ENCODE measurements at regions not wholly inside any gene's neighbourhood (a gene's known extent, or its start where the extent isn't known, plus 50 kb on each side); places are given as distances from the start of the nearest gene placed in this dataset.

DNA sequence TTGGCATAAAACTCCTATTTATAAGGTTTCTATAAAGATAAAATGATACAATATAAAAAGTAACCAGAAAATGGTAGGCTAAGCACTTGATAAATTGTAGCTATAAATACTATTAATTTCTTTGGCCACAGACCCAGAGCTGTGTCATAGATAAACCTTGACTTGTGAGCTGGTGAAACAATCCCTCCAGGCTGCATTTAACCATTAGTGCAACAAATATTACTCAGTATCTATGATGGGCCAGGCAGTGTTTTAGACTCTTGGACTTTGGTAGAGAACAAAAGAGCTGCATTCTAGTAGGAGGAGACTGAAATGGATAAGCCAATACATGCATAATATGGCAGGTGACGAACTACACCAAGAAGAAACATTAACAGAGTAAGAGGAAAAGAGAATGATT is 178.1 kb downstream of the BTG1 start:
- no peak for DNase-seq (ENCODE audit: extremely low spot score in 2 of 2)
- H3K27ac ChIP-seq: no peak overlapping the region
- no peaks in the 10 kb centered on the region for H3K9me3 ChIP-seq
- H3K4me1 ChIP-seq: no peaks in the 10 kb centered on the region
- H3K27me3 ChIP-seq: no peaks in the 10 kb centered on the region
- H3K4me3 ChIP-seq: no peak overlapping the region
- no peaks in the 10 kb centered on the region for H3K36me3 ChIP-seq
- TF ChIP-seq, protein P1, sequence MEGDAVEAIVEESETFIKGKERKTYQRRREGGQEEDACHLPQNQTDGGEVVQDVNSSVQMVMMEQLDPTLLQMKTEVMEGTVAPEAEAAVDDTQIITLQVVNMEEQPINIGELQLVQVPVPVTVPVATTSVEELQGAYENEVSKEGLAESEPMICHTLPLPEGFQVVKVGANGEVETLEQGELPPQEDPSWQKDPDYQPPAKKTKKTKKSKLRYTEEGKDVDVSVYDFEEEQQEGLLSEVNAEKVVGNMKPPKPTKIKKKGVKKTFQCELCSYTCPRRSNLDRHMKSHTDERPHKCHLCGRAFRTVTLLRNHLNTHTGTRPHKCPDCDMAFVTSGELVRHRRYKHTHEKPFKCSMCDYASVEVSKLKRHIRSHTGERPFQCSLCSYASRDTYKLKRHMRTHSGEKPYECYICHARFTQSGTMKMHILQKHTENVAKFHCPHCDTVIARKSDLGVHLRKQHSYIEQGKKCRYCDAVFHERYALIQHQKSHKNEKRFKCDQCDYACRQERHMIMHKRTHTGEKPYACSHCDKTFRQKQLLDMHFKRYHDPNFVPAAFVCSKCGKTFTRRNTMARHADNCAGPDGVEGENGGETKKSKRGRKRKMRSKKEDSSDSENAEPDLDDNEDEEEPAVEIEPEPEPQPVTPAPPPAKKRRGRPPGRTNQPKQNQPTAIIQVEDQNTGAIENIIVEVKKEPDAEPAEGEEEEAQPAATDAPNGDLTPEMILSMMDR (IDR thresholded peaks at IDR 0.05): no peak
- TF ChIP-seq POLR2A (IDR thresholded peaks at IDR 0.05) (no peak), POLR2AphosphoS5 (IDR thresholded peaks at IDR 0.05; ENCODE audit: insufficient read depth in 1 of 2, low read depth in 1 of 2) (no peak)
- intact Hi-C loops (cut with DNase I): no loop called here

DNA sequence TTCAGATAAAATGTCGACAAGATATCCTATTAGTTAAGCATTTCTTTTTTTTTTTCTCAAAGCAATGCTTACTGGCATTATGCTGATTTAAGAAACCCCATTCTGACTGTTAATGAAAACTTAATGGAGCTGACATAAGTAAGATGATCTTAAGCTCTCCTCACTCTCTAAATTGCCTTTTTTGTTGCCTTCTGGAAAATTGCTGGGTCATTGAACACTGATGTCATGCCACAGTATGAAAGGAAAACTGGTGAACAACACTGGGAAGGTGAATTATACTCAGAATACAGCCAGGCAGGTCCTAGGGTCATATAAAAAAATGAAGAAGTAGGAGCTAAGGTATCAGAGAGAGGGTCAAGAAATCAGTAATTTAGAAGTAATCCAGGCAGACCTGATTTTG is 179.9 kb downstream of the BTG1 start:
- no peaks in the 10 kb centered on the region for H3K27me3 ChIP-seq
- no peaks in the 10 kb centered on the region for H3K9me3 ChIP-seq
- intact Hi-C loops (cut with DNase I): no loop called here
- peaks cover 6% of the 10 kb centered on the region for H3K4me1 ChIP-seq
- no peak overlapping the region for H3K27ac ChIP-seq
- no peak overlapping the region for H3K4me3 ChIP-seq
- no peak for DNase-seq (ENCODE audit: extremely low spot score in 2 of 2)
- TF ChIP-seq, protein P1 (IDR thresholded peaks at IDR 0.05): no peak
- no peak for TF ChIP-seq POLR2AphosphoS5 (IDR thresholded peaks at IDR 0.05; ENCODE audit: insufficient read depth in 1 of 2, low read depth in 1 of 2)
- TF ChIP-seq POLR2A (IDR thresholded peaks at IDR 0.05): no peak
- H3K36me3 ChIP-seq: no peaks in the 10 kb centered on the region

DNA sequence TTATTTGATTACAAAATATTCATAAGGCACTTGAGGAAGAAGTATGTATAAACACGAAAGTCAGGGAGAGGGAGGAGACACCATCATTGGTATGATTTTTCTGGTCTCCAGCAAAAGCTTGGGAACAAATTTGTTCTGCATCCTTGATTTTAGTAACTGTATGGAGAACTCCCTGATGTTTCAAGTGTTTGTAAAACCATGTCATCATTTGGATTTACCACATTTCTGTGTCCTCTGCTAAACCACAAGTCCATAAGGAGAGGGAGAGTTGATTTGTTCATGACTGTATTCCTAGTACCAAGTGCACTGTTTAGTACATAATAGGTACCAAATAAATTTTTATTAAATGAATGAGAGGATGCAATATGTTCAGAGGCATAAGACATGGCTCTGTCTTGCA is 181.1 kb downstream of the BTG1 start:
- Histone ChIP-seq H3K9me3 (no peaks in the 10 kb centered on the region), H3K4me1 (peaks cover 6% of the 10 kb centered on the region), H3K4me3 (no peak overlapping the region), H3K27me3 (no peaks in the 10 kb centered on the region), H3K36me3 (no peaks in the 10 kb centered on the region), H3K27ac (no peak overlapping the region)
- intact Hi-C loops (cut with DNase I): no loop called here
- no peak for TF ChIP-seq POLR2A (IDR thresholded peaks at IDR 0.05)
- no peak for DNase-seq (ENCODE audit: extremely low spot score in 2 of 2)

DNA sequence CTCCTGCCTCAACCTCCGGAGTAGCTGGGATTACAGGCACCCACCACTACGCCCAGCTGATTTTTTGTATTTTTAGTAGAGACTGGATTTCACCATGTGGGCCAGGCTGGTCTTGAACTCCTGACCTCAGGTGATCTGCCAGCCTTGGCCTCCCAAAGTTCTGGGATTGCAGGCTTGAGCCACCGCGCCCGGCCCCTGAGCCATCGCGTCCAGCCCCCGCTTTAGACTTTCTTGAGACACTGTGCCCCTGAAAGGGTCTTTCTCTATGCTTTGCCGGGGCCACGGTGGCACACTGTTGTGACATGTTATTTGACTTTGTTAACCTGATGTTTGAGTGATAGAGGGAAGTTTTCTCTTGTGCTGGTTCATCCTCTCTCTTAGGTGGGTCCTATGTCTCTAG is 186.4 kb downstream of the BTG1 start:
- DNase-seq (ENCODE audit: extremely low spot score in 2 of 2): no peak
- TF ChIP-seq POLR2AphosphoS5 (IDR thresholded peaks at IDR 0.05; ENCODE audit: insufficient read depth in 1 of 2, low read depth in 1 of 2): no peak
- TF ChIP-seq, protein P1 (IDR thresholded peaks at IDR 0.05): no peak
- TF ChIP-seq POLR2A (IDR thresholded peaks at IDR 0.05): no peak
- H3K9me3 ChIP-seq: no peaks in the 10 kb centered on the region
- H3K36me3 ChIP-seq: no peaks in the 10 kb centered on the region
- H3K4me1 ChIP-seq: peaks cover 11% of the 10 kb centered on the region
- no peak overlapping the region for H3K27ac ChIP-seq
- intact Hi-C loops (cut with DNase I): no loop called here
- H3K27me3 ChIP-seq: no peaks in the 10 kb centered on the region
- H3K4me3 ChIP-seq: no peak overlapping the region

DNA sequence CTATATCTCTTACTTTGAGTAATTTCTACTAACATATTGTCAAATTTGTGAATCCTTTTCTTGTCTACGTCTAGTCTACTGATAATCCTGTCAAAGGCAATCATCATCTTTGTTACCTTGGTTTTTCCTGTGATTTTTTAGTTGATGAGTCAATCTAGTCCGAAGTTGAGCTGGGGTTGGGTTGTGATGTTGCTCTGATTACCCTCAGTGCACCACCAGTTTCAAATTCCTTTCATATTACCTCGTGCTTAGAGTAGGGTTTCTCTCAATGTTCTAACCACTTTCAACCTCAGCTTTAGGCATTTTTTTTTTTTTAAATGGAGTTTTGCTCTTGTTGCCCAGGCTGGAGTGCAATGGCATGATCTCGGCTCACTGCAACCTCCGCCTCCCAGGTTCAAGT is 186.8 kb downstream of the BTG1 start:
- Histone ChIP-seq H3K27me3 (no peaks in the 10 kb centered on the region), H3K36me3 (no peaks in the 10 kb centered on the region), H3K27ac (no peak overlapping the region), H3K4me3 (no peak overlapping the region), H3K4me1 (peaks cover 11% of the 10 kb centered on the region), H3K9me3 (no peaks in the 10 kb centered on the region)
- TF ChIP-seq, protein P1 (IDR thresholded peaks at IDR 0.05): no peak
- no peak for TF ChIP-seq POLR2A (IDR thresholded peaks at IDR 0.05)
- TF ChIP-seq POLR2AphosphoS5 (IDR thresholded peaks at IDR 0.05; ENCODE audit: insufficient read depth in 1 of 2, low read depth in 1 of 2): no peak
- intact Hi-C loops (cut with DNase I): no loop called here
- DNase-seq (ENCODE audit: extremely low spot score in 2 of 2): no peak

GRCh38 chr12:91954747-91955146 is 190.9 kb downstream of the BTG1 start:
- Histone ChIP-seq H3K27ac (no peak overlapping the region), H3K36me3 (no peaks in the 10 kb centered on the region), H3K27me3 (no peaks in the 10 kb centered on the region), H3K4me3 (no peak overlapping the region), H3K9me3 (no peaks in the 10 kb centered on the region), H3K4me1 (peaks cover 5% of the 10 kb centered on the region)
- intact Hi-C loops (cut with DNase I): no loop called here
- no peak for DNase-seq (ENCODE audit: extremely low spot score in 2 of 2)
- TF ChIP-seq POLR2A (IDR thresholded peaks at IDR 0.05) (no peak), POLR2AphosphoS5 (IDR thresholded peaks at IDR 0.05; ENCODE audit: insufficient read depth in 1 of 2, low read depth in 1 of 2) (no peak)
- TF ChIP-seq, protein P1 (IDR thresholded peaks at IDR 0.05): no peak
